ENCODE measurements at regions not wholly inside any gene's neighbourhood (a gene's known extent, or its start where the extent isn't known, plus 50 kb on each side); places are given as distances from the start of the nearest gene placed in this dataset.

DNA sequence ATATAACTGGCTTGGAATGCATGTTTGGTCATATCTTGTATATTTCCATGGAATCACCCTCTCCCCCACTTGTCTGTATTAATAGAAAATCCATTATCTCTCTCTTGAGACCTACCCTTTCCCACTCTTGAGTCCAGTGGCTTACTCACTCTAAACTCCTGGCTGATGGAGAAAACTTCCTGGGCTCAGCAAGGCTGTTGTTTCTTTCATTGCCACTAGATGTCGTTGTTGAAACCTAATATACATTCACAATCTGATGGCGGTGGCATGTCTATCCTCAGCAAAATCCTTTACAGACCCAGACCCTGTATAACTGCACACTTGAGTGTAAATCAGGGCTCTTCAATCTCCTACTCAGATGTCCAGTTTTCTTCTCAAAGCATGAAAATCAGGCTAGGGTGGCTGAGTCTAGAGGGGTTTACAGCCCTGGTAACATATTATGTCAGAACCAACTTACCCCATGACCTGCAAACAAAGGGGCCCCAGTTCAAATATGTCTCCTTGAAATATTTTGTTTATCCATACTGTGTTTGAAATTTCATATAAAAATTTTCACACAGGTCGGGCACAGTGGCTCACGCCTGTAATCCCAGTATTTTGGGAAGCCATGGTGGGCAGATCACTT is 70.0 kb upstream of the FAM241A start:
- TF ChIP-seq, protein P1, sequence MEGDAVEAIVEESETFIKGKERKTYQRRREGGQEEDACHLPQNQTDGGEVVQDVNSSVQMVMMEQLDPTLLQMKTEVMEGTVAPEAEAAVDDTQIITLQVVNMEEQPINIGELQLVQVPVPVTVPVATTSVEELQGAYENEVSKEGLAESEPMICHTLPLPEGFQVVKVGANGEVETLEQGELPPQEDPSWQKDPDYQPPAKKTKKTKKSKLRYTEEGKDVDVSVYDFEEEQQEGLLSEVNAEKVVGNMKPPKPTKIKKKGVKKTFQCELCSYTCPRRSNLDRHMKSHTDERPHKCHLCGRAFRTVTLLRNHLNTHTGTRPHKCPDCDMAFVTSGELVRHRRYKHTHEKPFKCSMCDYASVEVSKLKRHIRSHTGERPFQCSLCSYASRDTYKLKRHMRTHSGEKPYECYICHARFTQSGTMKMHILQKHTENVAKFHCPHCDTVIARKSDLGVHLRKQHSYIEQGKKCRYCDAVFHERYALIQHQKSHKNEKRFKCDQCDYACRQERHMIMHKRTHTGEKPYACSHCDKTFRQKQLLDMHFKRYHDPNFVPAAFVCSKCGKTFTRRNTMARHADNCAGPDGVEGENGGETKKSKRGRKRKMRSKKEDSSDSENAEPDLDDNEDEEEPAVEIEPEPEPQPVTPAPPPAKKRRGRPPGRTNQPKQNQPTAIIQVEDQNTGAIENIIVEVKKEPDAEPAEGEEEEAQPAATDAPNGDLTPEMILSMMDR (IDR thresholded peaks at IDR 0.05), result peak; percentile 71
- peak; percentile 59 to 62 for TF ChIP-seq RAD21 (conservative IDR thresholded peaks at IDR 0.05 in 1 of 2, IDR thresholded peaks at IDR 0.05 in 1 of 2)
